Stimulated activated memory B cell treated with anti-CD40 and anti-IgM and Interleukin-4, amounts not matched to agents 10 μg/mL and 1 μg/mL and 100 μg/mL, for 72 hours (primary cell): ENCODE measurements at regions not wholly inside any gene's neighbourhood (a gene's known extent, or its start where the extent isn't known, plus 50 kb on each side); places are given as distances from the start of the nearest gene placed in this dataset.

ENCODE experiments used
- ATAC-seq: fragments of 150-1000 bp; cut with Tn5 transposase; 2 replicates; pipeline ENCODE4 v1.10.0; 2021
- H3K27ac Mint-ChIP-seq: one replicate; pipeline ENCODE4 v1.8.0; 2022; ENCODE audit warnings: mild to moderate bottlenecking, mixed read lengths
- H3K27me3 Mint-ChIP-seq: one replicate; pipeline ENCODE4 v1.8.0; 2022; ENCODE audit warnings: mixed read lengths
- H3K36me3 Mint-ChIP-seq: one replicate; pipeline ENCODE4 v1.8.0; 2022; ENCODE audit warnings: mixed read lengths
- H3K4me1 Mint-ChIP-seq: one replicate; pipeline ENCODE4 v1.8.0; 2022; ENCODE audit warnings: mixed read lengths
- H3K4me3 Mint-ChIP-seq: one replicate; pipeline ENCODE4 v1.8.0; 2022; ENCODE audit warnings: mild to moderate bottlenecking, moderate library complexity, mixed read lengths
- H3K9me3 Mint-ChIP-seq: one replicate; pipeline ENCODE4 v1.8.0; 2022; ENCODE audit warnings: mixed read lengths

- H3K27ac Mint-ChIP-seq, result no peak overlapping the region
- H3K4me3 Mint-ChIP-seq, result no peak overlapping the region
- no peaks in the 10 kb centered on the region for H3K36me3 Mint-ChIP-seq
- ATAC-seq, result no peak
- H3K27me3 Mint-ChIP-seq, result no peaks in the 10 kb centered on the region
- H3K4me1 Mint-ChIP-seq, result no peaks in the 10 kb centered on the region
- H3K9me3 Mint-ChIP-seq, result peaks cover 11% of the 10 kb centered on the region
Measured at GRCh38 chr2:123916051-123916450, 109.0 kb upstream of the CNTNAP5 start.

- Mint-ChIP-seq H3K9me3 (peaks cover 12% of the 10 kb centered on the region), H3K4me3 (no peak overlapping the region), H3K36me3 (no peaks in the 10 kb centered on the region), H3K27ac (no peak overlapping the region), H3K27me3 (no peaks in the 10 kb centered on the region), H3K4me1 (no peaks in the 10 kb centered on the region)
- no peak for ATAC-seq
Measured at GRCh38 chr2:123916531-123916930, 108.6 kb upstream of the CNTNAP5 start.

GRCh38 chr2:123917241-123917640, 107.8 kb upstream of the CNTNAP5 start:
- Mint-ChIP-seq H3K27me3 (no peaks in the 10 kb centered on the region), H3K4me1 (no peaks in the 10 kb centered on the region), H3K36me3 (no peaks in the 10 kb centered on the region), H3K27ac (no peak overlapping the region), H3K9me3 (peaks cover 12% of the 10 kb centered on the region), H3K4me3 (no peak overlapping the region)
- ATAC-seq, result no peak

GRCh38 chr2:123928358-123928757, 96.7 kb upstream of the CNTNAP5 start:
- no peaks in the 10 kb centered on the region for H3K27me3 Mint-ChIP-seq
- no peak for ATAC-seq
- no peaks in the 10 kb centered on the region for H3K4me1 Mint-ChIP-seq
- no peaks in the 10 kb centered on the region for H3K36me3 Mint-ChIP-seq
- H3K4me3 Mint-ChIP-seq, result no peak overlapping the region
- H3K27ac Mint-ChIP-seq, result no peak overlapping the region
- peaks cover 20% of the 10 kb centered on the region for H3K9me3 Mint-ChIP-seq

GRCh38 chr2:123935405-123935804, 89.7 kb upstream of the CNTNAP5 start:
- Mint-ChIP-seq H3K4me3 (no peak overlapping the region), H3K9me3 (peaks cover 6% of the 10 kb centered on the region), H3K36me3 (no peaks in the 10 kb centered on the region), H3K27me3 (no peaks in the 10 kb centered on the region), H3K4me1 (no peaks in the 10 kb centered on the region), H3K27ac (no peak overlapping the region)
- no peak for ATAC-seq

- H3K27ac Mint-ChIP-seq, result no peak overlapping the region
- H3K4me3 Mint-ChIP-seq, result no peak overlapping the region
- no peak for ATAC-seq
- no peaks in the 10 kb centered on the region for H3K4me1 Mint-ChIP-seq
- no peaks in the 10 kb centered on the region for H3K27me3 Mint-ChIP-seq
- peaks cover 7% of the 10 kb centered on the region for H3K9me3 Mint-ChIP-seq
- no peaks in the 10 kb centered on the region for H3K36me3 Mint-ChIP-seq
Measured at GRCh38 chr2:123953846-123954245, 71.2 kb upstream of the CNTNAP5 start.

GRCh38 chr2:123958011-123958410, 67.1 kb upstream of the CNTNAP5 start:
- ATAC-seq, result no peak

GRCh38 chr2:123961576-123961975, 63.5 kb upstream of the CNTNAP5 start:
- no peak overlapping the region for H3K27ac Mint-ChIP-seq
- ATAC-seq, result no peak
- H3K27me3 Mint-ChIP-seq, result no peaks in the 10 kb centered on the region
- no peak overlapping the region for H3K4me3 Mint-ChIP-seq
- no peaks in the 10 kb centered on the region for H3K4me1 Mint-ChIP-seq
- H3K36me3 Mint-ChIP-seq, result no peaks in the 10 kb centered on the region
- peaks cover 6% of the 10 kb centered on the region for H3K9me3 Mint-ChIP-seq

More at GRCh38 chr2:123958011-123958410, 67.1 kb upstream of the CNTNAP5 start:
- no peaks in the 10 kb centered on the region for H3K27me3 Mint-ChIP-seq
- H3K9me3 Mint-ChIP-seq, result peaks cover 5% of the 10 kb centered on the region
- no peaks in the 10 kb centered on the region for H3K36me3 Mint-ChIP-seq
- no peaks in the 10 kb centered on the region for H3K4me1 Mint-ChIP-seq
- no peak overlapping the region for H3K27ac Mint-ChIP-seq
- no peak overlapping the region for H3K4me3 Mint-ChIP-seq

- ATAC-seq, result no peak
- H3K9me3 Mint-ChIP-seq, result peaks cover 11% of the 10 kb centered on the region
- H3K4me3 Mint-ChIP-seq, result no peak overlapping the region
- H3K27me3 Mint-ChIP-seq, result no peaks in the 10 kb centered on the region
- peaks cover 10% of the 10 kb centered on the region for H3K4me1 Mint-ChIP-seq
- no peaks in the 10 kb centered on the region for H3K36me3 Mint-ChIP-seq
- H3K27ac Mint-ChIP-seq, result no peak overlapping the region
Measured at GRCh38 chr2:123971564-123972318, 53.3 kb upstream of the CNTNAP5 start.
